Activated naive CD8-positive, alpha-beta T cell treated with anti-CD3 and anti-CD28 coated beads, Interleukin-2, amount 50 U/mL, for 16 hours (primary cell): ENCODE measurements at regions not wholly inside any gene's neighbourhood (a gene's known extent, or its start where the extent isn't known, plus 50 kb on each side); places are given as distances from the start of the nearest gene placed in this dataset.

Experiments used
- DNase-seq: peaks from one replicate; pipeline ENCODE4 v3.0.0-alpha.2; 2020; ENCODE audit warnings: low read depth, low spot score

- no peak for DNase-seq
These were observed 171.1 kb downstream of the ZFP36L2 start for GRCh38 chr2:43055086-43055912.

- DNase-seq, result no peak
These were observed 172.0 kb downstream of the ZFP36L2 start for GRCh38 chr2:43054367-43054766.

- DNase-seq, result no peak
These were observed 173.5 kb downstream of the ZFP36L2 start for GRCh38 chr2:43052944-43053306.

- no peak for DNase-seq
These were observed 174.0 kb downstream of the ZFP36L2 start for GRCh38 chr2:43052204-43052943.

- no peak for DNase-seq
These were observed 175.1 kb downstream of the ZFP36L2 start for GRCh38 chr2:43051338-43051737.

- DNase-seq, result no peak
These were observed 175.5 kb downstream of the ZFP36L2 start for GRCh38 chr2:43050866-43051265.

GRCh38 chr2:43049836-43050801, 176.3 kb downstream of the ZFP36L2 start:
- DNase-seq, result no peak

- DNase-seq, result no peak
These were observed 179.1 kb downstream of the ZFP36L2 start for GRCh38 chr2:43047187-43047780.

- no peak for DNase-seq
These were observed 180.5 kb downstream of the ZFP36L2 start for GRCh38 chr2:43045866-43046265.

GRCh38 chr2:43044093-43044681, 182.2 kb downstream of the ZFP36L2 start:
- DNase-seq, result no peak

GRCh38 chr2:43043553-43043870, 182.9 kb downstream of the ZFP36L2 start:
- no peak for DNase-seq

GRCh38 chr2:43041661-43042360, 184.6 kb downstream of the ZFP36L2 start:
- DNase-seq, result no peak

GRCh38 chr2:43041173-43041591, 185.2 kb downstream of the ZFP36L2 start:
- DNase-seq, result no peak

GRCh38 chr2:43040084-43040854, 186.1 kb downstream of the ZFP36L2 start:
- no peak for DNase-seq

- DNase-seq, result no peak
These were observed 186.9 kb downstream of the ZFP36L2 start for GRCh38 chr2:43039376-43040080.

GRCh38 chr2:43038696-43039094, 187.7 kb downstream of the ZFP36L2 start:
- DNase-seq, result no peak

- DNase-seq, result no peak
These were observed 188.2 kb downstream of the ZFP36L2 start for GRCh38 chr2:43038034-43038695.

- DNase-seq, result no peak
These were observed 190.5 kb downstream of the ZFP36L2 start for GRCh38 chr2:43035922-43036321.

GRCh38 chr2:43034921-43035320, 191.5 kb downstream of the ZFP36L2 start:
- no peak for DNase-seq
